Suppressor macrophage treated with lipopolysaccharide for 1 hour (primary cell): ENCODE measurements at regions not wholly inside any gene's neighbourhood (a gene's known extent, or its start where the extent isn't known, plus 50 kb on each side); places are given as distances from the start of the nearest gene placed in this dataset.
"Not testable (repeated sequence)": the region's sequence is repeated elsewhere in the genome, so short reads cannot be mapped to it uniquely, and the experiment has no call there.

Experiments used
- DNase-seq, 3 donors: peaks; one replicate each; pipeline ENCODE4 v3.0.0-alpha.2; 2020 to 2022

- no peak for DNase-seq
Measured at GRCh38 chr22:47515384-47516125, 753.1 kb downstream of the TBC1D22A start.

DNA sequence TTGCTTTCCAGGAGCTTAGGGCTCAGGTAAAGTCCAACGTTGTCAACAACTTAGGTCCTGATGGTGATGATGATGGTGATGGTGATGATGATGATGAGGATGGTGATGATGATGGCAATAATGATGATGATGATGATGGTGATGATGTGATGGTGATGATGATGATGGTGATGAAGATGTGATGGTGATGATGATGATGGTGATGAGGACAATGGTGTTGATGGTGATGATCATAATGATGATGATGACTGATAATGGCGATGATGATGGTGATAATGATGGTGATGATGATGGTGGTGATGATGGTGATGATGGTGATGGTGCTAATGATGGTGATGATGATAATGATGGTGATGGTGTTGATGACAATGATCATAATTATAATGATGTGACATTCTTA lies 750.2 kb downstream of the TBC1D22A start:
- DNase-seq: no peak

DNA sequence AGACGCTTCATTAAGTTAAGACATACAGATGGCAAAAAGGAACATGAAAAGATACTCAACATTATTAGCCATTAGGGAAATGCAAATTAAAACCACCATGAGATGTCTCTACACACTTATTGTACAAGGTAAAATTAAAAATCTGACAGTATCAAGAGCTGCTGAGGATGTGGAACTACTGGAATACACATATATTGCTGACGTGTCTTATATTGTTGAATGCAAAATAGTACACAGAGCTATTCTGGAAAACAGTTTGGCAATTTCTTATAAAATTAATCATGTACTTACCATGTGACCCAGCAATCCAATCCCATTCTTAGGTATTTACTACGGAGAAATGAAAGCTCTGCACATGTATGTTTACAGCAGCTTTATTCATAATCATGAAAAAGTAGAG lies 742.5 kb downstream of the TBC1D22A start:
- no peak for DNase-seq

DNA sequence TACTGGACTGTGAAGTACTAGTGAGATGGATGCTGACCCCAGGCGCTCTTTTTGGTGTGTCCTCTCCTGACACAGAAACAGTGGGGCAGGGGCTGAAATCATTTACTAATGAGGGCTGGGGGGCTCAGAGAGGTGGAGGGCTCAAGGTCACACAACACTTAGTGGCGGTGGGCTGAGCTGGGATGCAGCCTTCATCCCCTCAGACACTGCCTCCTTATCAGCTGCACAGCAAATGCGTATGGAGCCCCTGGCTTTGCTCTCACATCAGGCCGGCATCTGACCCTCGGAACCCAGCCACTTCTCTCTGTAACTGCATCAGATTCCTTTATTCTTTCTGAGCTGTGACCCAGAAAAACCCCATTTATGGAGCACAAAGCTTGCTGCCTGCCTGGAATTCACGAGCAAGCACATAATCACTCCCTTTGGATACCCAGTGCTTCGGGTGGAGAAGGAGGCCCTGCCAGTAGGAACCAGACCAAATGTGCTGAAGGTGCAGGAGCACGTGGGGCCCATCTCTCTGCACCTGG lies 736.6 kb downstream of the TBC1D22A start:
- no peak for DNase-seq

DNA sequence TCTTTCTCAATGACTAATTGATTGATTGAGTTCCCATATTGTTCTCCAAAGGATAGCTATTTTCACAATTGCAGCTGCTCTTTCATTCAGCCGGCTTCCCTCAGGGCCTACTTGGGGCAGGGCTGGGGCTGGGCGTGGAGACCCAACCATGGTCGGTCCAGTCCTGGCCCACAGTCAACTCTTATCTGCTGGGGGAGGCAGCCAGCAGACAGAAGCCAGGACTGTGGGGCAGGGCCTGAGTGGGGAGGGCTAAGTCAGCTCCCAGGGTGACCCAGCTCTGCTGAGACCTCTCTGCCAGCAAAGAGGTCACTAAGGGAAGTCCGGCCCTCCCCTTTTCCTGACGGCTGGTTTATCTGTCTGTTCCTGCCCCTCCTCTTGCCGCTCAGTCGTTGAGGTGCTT lies 735.2 kb downstream of the TBC1D22A start:
- no peak for DNase-seq

DNA sequence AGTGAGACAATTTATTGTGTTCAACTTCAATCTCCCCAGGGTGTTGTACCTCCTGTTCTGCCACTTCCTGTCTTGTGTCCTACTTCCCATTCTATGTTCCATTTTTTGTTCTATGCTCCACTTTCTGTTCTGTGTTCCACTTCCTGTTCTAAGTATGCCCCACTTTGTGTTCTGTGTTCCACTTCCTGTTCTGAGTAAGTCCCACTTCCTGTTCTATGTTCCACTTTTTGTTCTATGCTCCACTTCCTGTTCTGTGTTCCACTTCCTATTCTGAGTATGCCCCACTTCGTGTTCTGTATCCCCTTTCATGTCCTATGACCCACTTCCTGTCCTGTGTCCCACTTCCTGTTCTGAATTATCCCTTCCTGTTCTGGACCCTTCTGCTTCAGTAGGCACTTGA lies 732.7 kb downstream of the TBC1D22A start:
- peak; percentile 7 to 42 (median 20) for DNase-seq

DNA sequence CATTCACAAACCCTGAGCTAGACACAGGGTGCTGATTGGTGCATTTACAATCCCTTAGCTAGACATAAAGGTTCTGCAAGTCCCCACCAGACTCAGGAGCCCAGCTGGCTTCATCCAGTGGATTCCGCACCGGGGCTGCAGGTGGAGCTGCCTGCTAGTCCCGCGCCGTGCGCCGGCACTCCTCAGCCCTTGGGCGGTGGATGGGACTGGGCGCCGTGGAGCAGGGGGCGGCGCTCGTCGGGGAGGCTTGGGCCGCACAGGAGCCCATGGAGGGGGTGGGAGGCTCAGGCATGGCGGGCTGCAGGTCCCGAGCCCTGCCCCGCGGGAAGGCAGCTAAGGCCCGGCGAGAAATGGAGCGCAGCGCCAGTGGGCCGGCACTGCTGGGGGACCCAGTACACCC lies 725.7 kb downstream of the TBC1D22A start:
- DNase-seq: not testable (repeated sequence)

DNA sequence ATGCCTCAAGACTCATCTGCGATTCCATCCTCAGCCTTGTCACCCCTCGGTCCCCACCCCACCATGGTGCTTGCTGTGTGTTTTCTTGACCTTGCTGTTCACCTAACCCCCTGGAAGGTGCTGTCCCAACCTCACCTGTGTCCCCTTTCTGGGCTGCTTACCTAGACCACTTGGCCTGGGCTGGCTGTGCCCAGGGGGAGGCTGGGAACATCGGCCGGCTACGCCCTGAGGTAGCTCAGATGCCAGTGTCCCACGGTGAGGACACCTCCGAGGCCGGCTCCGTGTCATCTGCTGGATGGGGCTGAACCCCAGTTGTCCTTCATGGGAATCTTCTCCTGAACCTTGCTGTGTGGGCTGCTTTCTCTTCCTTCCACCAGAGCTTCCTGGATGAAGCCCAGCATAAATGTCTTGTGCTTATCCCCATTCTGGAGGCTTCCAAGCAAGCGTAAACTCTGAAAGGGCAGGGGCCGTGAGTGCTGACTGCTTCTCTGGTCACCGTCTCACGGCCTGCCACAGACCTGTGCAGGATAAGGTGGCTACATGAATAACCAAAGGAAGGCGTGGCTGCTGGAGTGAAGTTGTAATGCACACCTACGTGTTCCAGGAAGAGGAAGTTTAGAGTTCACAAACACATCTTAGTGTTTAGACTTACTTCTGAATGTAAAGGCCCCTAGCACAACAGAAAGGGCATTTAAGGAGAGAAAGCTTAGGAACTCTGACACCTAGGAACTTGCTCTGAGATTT lies 724.3 kb downstream of the TBC1D22A start:
- DNase-seq: no peak

DNA sequence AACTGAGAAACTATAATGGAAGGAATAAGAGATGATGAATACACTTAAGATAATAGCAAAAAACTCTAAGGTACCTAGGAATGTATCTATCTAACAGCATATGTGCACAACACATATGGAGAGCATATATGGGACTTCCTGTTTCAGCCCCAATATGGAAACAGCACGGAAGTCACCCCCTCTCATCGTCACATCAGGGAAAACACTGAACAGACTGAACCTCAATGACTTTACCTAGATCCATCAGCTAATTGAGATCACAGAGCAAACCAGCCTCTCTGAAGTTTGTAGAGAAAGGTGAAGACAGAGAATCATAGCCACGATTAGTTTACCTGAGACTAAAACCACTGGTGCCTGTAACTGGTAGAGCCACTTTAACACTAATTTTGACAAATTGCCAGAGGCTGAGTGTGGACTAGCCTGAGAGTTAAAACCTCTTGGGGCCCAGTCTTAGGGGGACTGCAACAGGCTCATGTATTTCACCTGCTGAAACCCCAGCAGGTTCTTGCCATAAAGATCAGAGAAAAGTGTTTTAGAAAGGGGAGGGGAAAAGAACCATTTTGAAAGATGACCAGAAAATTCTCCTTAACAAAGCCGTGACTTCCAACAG lies 722.6 kb downstream of the TBC1D22A start:
- no peak for DNase-seq

GRCh38 chr22:47476231-47476630 lies 713.8 kb downstream of the TBC1D22A start:
- DNase-seq: no peak

GRCh38 chr22:47474895-47475294 lies 712.4 kb downstream of the TBC1D22A start:
- no peak for DNase-seq

DNA sequence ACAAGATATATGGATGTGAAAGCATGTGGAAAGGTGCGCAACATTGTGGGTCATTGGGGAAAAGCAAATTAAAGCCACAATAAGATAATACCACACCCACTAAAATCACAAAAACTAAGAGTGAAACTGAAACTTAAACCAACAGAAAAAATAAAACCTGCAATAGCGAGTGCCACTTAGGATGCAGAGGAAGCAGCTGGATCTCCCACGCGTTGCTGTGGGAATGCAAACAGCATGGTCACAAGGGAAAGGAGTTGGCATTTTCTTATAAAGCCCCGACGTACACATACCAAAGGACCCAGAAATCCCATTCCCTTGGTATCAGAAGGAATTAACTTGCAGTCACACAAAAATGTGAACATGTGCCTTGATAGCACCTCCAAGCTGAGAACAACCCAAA lies 712.0 kb downstream of the TBC1D22A start:
- DNase-seq: peak in 1 of 3 donors; percentile 9

DNA sequence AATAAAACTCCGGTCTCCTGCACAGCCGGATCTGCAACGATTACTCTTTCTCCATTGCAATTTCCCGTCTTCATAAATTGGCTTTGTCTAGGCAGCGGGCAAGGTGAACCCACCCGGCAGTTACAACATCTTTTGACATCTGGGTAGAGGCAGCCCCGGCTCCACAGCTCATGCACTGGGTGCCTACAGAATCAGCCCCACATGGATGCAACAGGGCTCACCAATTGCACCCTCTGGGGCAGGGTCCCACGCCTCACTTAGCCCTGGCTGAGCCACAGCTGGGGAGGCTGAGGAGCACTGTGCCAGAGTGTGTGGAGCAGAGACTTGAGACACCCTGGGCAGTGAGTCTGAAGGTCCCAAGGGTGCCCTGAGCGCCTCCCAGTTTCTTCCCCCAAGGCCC lies 710.2 kb downstream of the TBC1D22A start:
- DNase-seq: no peak

- no peak for DNase-seq
Measured at GRCh38 chr22:47471406-47471805, 709.0 kb downstream of the TBC1D22A start.

GRCh38 chr22:47465809-47466208 lies 703.4 kb downstream of the TBC1D22A start:
- no peak for DNase-seq

GRCh38 chr22:47465222-47465621 lies 702.8 kb downstream of the TBC1D22A start:
- no peak for DNase-seq

GRCh38 chr22:47463220-47463619 lies 700.8 kb downstream of the TBC1D22A start:
- no peak for DNase-seq

DNA sequence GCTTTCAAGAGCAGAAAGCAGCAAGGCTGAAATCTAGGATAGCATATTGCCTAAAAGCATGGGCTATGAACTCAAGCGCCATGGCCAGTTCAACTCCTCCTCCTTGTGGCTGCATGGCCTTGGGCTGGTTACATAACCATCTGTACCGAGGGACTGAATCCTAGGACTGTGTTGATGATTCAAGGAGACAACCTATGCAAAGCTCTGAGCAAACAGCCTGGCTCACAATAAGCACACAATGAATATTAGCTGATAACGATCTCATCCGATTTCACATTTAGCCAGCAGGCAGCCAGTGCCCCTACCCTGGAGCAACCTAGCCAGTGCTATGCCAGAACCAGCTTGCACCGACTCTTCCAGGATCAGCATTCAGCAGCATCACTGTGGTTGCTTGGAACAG lies 698.4 kb downstream of the TBC1D22A start:
- no peak for DNase-seq

DNA sequence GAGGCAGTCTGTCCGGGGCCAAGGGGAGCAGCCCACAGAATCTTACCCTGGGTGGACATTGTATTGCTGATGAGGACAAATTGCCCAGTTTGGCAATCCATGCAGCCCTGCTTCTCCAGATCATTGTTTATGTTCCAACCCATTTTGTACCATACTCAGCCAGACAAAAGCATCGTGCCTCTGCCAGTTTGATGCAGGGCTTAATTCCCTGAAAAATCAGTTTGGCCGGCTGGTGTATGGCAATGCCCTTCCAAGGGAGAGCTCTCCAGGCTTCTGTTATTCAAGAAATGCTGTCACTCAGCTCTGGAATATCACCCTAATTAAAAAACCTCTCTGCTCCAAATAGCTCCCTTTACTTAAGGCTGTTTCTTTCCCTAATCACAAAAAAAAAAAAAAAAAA lies 697.7 kb downstream of the TBC1D22A start:
- DNase-seq: no peak

DNA sequence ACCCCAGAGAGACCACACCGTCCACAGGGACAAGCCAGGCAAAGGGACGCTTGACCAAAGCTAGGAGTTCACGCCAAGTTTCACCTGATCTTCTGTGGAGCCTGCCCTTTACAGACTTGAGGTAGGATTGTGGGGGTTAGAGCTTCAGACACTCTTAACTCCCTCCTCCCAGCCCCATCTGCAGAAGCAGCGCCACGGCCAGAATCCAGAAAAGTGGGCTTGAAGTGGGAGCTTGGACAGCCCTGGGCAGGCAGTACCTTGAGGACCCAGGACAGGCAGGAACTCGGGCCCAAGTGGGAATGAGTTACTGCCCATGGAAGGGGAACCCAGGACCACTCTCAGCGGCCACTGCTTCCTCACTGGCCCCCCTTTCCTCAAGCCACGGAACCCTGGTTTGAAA lies 695.9 kb downstream of the TBC1D22A start:
- no peak for DNase-seq

DNA sequence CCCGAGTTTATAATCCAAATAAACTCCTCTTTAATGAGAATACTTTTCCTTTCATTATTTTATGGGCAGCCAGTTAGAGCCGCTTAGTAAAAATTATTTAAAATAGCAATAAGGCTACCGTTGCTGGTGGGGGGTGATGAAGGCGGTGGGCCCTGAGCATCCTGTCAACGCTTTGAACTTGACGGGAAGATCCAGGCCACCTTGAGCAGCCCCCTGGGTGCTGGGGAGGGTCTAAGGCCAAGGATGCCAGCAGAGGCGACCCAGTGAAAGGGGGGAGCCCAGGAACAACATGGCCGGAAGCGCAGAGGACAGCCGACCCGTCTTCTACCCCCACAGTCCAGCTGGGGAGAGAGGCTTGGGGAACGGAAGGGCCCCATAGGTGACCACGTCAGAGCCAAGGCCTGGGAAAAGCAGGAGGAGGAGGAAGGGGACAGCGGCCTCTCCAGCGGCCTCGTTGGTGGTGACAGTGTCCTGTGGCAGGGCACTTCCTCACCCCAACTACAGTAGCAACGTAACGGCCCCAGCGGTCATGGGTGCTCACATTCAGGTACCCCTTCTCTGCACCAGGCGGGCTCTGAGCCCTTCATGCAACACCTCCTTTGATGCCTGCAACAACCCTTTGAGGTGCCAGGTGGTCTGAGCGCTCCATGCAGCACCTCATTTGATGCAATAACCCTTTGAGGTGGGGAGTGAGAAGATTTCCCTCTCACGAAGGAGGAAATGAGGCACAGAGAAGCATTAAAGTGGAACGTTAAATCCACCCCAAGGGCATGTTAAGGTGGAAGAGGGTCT lies 695.3 kb downstream of the TBC1D22A start:
- no peak for DNase-seq

DNA sequence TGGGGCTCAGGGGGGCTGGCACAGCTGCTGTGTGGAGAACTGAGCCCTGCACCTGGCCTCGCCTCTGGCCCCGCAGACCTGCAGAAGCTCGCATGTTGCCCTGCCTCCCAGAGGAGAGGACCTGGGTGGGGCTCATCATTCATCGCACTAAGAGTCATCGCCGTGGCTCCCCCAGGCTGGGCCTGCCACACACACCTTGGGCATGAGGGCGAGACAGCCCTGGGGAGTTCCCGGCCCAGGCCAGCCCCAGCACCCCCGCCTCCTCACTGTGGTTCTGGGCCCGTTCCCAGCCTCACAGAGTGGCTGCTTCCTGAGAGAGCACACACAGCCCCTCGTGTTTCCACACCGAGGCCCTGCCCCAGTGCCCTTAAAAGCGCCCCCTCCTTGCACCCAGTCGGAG lies 694.6 kb downstream of the TBC1D22A start:
- DNase-seq: no peak

GRCh38 chr22:47456031-47456430 lies 693.6 kb downstream of the TBC1D22A start:
- DNase-seq: no peak
